NT2/D1 (cell line): ENCODE measurements at regions not wholly inside any gene's neighbourhood (a gene's known extent, or its start where the extent isn't known, plus 50 kb on each side); places are given as distances from the start of the nearest gene placed in this dataset.

Source experiments
- YY1 ChIP-seq: IDR thresholded peaks from 2 replicates; pipeline ENCODE4 v1.6.1; 2011; ENCODE audit not compliant: insufficient read length, insufficient read depth
- ZNF274 ChIP-seq: IDR thresholded peaks from 2 replicates; pipeline ENCODE4 v1.6.1; 2011; ENCODE audit warnings: mild to moderate bottlenecking, low read depth, low read length

GRCh38 chr15:77819048-77819850 is 186.5 kb upstream of the LINGO1 start:
- TF ChIP-seq YY1 (no peak), ZNF274 (no peak)
